Neural crest cell (in vitro differentiated cells): ENCODE measurements at regions not wholly inside any gene's neighbourhood (a gene's known extent, or its start where the extent isn't known, plus 50 kb on each side); places are given as distances from the start of the nearest gene placed in this dataset.
"Not testable (repeated sequence)": the region's sequence is repeated elsewhere in the genome, so short reads cannot be mapped to it uniquely, and the experiment has no call there.

Source experiments
- DNase-seq: peaks from one replicate; pipeline ENCODE4 v3.0.0; 2021; ENCODE audit warnings: low read depth, mixed read lengths, low spot score
- H3K27ac Mint-ChIP-seq: one replicate; pipeline ENCODE4 v1.8.0; 2021; ENCODE audit warnings: mild to moderate bottlenecking, mixed read lengths; ENCODE audit not compliant: unreplicated experiment
- H3K27me3 Mint-ChIP-seq: 2 replicates; pipeline ENCODE4 v1.8.0; 2021; ENCODE audit warnings: low read depth, mild to moderate bottlenecking, mixed read lengths
- H3K36me3 Mint-ChIP-seq: 2 replicates; pipeline ENCODE4 v1.8.0; 2021; ENCODE audit warnings: low read depth, mild to moderate bottlenecking, mixed read lengths
- H3K4me1 Mint-ChIP-seq: 2 replicates; pipeline ENCODE4 v1.8.0; 2021; ENCODE audit warnings: mixed read lengths
- H3K4me3 Mint-ChIP-seq: one replicate; pipeline ENCODE4 v1.8.0; 2021; ENCODE audit warnings: mild to moderate bottlenecking, mixed read lengths
- H3K9me3 Mint-ChIP-seq: 2 replicates; pipeline ENCODE4 v1.8.0; 2021; ENCODE audit warnings: mixed read lengths
- CTCF ChIP-seq: fragments of 200-600 bp; sonication (generic); conservative IDR thresholded peaks from 2 replicates; pipeline ENCODE4 v1.5.0; 2021; ENCODE audit warnings: antibody characterized with exemption, mild to moderate bottlenecking

GRCh38 chr2:171266102-171266501, 105.4 kb upstream of the TLK1 start:
- H3K27me3 Mint-ChIP-seq: no peaks in the 10 kb centered on the region
- no peak for DNase-seq
- no peak for TF ChIP-seq CTCF
- H3K4me3 Mint-ChIP-seq: no peak overlapping the region
- no peaks in the 10 kb centered on the region for H3K36me3 Mint-ChIP-seq
- no peaks in the 10 kb centered on the region for H3K9me3 Mint-ChIP-seq
- no peak overlapping the region for H3K27ac Mint-ChIP-seq
- H3K4me1 Mint-ChIP-seq: peaks cover 13% of the 10 kb centered on the region

GRCh38 chr2:171261529-171261928, 100.8 kb upstream of the TLK1 start:
- H3K27me3 Mint-ChIP-seq, DNase-seq, H3K36me3 Mint-ChIP-seq, H3K4me3 Mint-ChIP-seq, H3K9me3 Mint-ChIP-seq, H3K27ac Mint-ChIP-seq: not testable (repeated sequence)
- peaks cover 13% of the 10 kb centered on the region for H3K4me1 Mint-ChIP-seq

GRCh38 chr2:171260471-171261424, 100.1 kb upstream of the TLK1 start:
- DNase-seq: no peak
- Mint-ChIP-seq H3K4me3 (no peak overlapping the region), H3K27me3 (no peaks in the 10 kb centered on the region), H3K36me3 (no peaks in the 10 kb centered on the region), H3K4me1 (peaks cover 13% of the 10 kb centered on the region), H3K27ac (no peak overlapping the region), H3K9me3 (peaks cover 3% of the 10 kb centered on the region)
- no peak for TF ChIP-seq CTCF

GRCh38 chr2:171254666-171255065, 94.0 kb upstream of the TLK1 start:
- no peaks in the 10 kb centered on the region for H3K36me3 Mint-ChIP-seq
- peaks cover 7% of the 10 kb centered on the region for H3K9me3 Mint-ChIP-seq
- no peak overlapping the region for H3K27ac Mint-ChIP-seq
- no peaks in the 10 kb centered on the region for H3K27me3 Mint-ChIP-seq
- no peak for TF ChIP-seq CTCF
- no peak overlapping the region for H3K4me3 Mint-ChIP-seq
- DNase-seq: no peak
- no peaks in the 10 kb centered on the region for H3K4me1 Mint-ChIP-seq

- Mint-ChIP-seq H3K9me3 (peaks cover 7% of the 10 kb centered on the region), H3K27ac (no peak overlapping the region), H3K4me1 (no peaks in the 10 kb centered on the region), H3K27me3 (no peaks in the 10 kb centered on the region), H3K4me3 (no peak overlapping the region), H3K36me3 (no peaks in the 10 kb centered on the region)
- peak; percentile 36 for TF ChIP-seq CTCF
- DNase-seq: no peak
Measured at GRCh38 chr2:171253900-171254650, 93.4 kb upstream of the TLK1 start.

- no peaks in the 10 kb centered on the region for H3K36me3 Mint-ChIP-seq
- peaks cover 4% of the 10 kb centered on the region for H3K4me1 Mint-ChIP-seq
- H3K27ac Mint-ChIP-seq: no peak overlapping the region
- no peak for TF ChIP-seq CTCF
- no peak for DNase-seq
- H3K4me3 Mint-ChIP-seq: no peak overlapping the region
- H3K9me3 Mint-ChIP-seq: peaks cover 7% of the 10 kb centered on the region
- H3K27me3 Mint-ChIP-seq: no peaks in the 10 kb centered on the region
Measured at GRCh38 chr2:171253279-171253678, 92.6 kb upstream of the TLK1 start.
